ENCODE measurements at regions not wholly inside any gene's neighbourhood (a gene's known extent, or its start where the extent isn't known, plus 50 kb on each side); places are given as distances from the start of the nearest gene placed in this dataset.

DNA sequence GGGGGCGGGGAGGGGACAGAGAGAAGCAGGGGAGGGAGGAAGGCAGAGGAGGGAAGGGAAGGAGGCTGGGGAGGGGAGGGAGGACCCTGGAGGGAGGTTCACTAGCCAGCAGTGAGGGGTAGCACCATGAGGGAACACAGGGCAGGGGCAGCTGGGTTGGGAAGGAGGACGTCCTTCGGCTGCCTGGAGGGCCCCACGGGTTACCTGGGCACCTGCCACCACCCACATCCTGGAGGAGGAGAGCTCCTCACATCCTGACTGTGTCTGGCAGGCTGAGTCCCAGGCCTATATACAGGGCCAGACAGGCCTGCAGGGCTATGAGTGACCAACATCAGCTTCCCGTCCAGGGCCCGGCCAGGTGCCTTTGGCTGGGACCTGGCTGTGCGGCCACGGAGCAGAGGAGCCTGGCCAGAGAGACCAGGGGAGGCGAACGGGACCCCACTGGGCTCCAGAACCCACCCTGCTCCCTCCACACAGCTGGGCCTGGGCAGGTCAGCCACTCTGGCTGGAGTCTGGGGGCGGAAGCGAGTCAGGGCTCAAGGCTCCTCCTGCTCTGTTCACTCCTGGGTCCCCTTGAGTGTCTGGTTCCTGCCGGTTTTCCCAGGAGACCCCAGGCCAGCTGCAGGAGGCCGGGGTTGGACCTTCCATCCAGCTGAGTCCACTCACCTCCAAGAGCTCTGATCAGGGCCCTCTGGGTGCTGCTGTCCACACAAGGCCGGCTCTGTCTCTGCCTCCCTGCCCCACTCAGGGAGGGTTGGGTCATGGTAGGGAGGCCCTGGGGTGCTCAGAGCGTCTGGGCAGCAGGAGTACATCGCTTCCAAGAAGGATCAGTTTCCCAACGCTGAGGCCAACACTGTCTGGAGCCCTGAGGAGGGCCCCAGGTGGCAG lies 677.7 kb downstream of the BRD1 start:
- DNase-seq: no peak

DNA sequence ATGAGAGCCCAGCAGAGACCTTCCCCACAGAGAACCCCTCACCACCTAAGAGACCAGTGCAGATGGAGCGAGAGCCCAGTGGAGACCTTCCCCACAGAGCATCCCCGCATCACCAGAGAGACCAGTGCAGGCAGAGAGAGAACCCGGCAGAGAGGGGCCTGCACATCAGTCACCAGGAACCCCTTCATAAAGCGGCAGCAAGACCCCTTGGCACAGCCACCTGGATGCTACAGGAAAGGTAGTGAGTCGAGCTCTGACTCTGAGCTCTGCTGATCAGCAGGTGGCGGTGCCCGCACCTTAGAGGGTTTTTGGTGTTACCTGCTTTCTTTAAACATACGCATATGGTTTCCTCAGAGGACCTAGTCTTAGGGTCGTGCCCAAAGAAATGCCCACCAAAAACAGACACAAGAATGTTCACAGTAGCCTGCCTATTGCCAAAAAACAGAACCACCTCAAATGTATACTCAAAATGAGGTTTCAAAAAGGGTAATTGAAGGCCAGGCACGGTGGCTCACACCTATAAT lies 678.7 kb downstream of the BRD1 start:
- no peak for DNase-seq

DNA sequence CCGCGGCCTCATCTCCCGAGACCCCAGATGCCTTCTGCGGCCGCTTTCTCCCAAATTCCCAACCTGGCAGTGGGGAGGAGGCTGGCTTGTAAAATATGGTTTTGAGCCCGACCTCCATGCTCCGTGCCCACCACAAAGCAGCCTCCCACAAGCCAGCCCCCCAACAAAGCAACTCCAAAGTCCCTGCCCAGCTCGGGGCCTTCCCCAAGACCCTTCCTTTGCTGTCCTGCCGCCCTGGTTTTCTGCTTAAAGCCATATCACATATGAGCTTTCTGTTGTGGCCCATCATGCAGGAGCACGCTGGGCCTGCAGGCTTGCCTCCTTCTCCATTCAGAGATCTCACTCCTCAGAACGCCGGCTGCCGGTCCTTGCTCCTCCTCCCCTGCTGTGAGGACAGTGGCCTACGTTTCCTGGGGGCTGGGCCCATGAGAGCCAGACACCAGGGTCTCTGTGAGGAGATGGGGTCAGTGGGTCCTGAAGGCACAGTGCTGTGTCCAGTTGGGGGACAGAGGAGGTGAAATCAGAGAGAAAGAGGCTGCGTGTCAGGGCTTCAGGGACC lies 680.0 kb downstream of the BRD1 start:
- no peak for DNase-seq

DNA sequence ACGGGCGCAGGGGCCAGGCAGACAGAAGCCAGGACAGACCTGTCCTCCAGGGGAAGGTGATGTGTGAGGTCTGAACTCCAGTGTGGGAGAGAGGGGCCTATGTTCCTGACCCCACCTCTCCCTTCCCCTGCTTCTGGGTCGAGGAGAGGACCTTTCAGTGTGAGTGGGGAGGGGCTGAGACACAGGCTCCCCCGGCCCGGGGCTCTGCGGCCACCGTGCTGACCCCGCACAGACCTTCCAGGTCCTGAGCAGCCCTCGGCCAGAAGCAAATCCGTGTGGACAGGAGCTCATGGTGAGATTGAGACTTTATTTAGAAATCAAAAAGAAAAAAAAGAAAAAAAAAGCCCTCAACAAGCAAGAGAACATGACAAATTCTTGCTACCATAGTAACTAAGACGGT lies 680.5 kb downstream of the BRD1 start:
- no peak for DNase-seq

DNA sequence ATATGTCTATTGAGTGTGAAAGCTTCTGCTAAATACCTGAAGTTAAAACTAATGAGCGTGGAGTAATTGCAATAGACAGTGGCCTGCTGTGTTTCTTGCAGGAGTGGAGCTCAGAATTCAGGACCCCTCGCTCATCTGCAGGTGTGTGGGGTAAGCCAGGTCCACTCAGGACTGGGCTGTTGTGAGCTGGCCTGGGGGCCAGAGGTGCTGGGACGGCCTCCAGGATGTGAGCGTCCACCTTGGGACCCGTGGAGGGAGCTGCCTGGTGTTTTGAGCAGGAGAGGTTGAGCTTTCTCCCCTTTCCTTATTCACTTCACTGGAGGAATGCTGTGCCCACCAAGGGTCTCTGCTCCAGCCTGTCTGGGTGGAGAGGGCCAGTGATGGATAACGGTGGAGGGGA lies 681.2 kb downstream of the BRD1 start:
- no peak for DNase-seq

DNA sequence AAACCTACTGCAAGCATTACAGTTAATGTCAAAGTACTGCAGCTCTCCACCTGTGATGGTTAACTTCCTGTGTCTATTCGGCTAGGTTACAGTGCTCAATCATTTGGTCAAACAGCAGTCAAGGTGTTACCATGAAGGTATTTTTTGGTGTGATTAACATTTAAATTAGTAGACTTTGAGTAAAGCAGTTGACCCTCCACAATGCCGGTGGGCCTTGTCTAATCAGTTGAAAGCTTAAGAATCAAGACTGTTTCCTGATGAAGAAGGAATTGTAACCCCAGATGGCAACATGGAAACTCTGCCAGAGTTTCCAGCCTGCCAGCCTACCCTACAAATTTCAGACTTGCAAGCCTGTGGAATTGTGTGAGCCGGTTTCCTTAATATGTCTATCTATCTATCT lies 683.9 kb downstream of the BRD1 start:
- no peak for DNase-seq

DNA sequence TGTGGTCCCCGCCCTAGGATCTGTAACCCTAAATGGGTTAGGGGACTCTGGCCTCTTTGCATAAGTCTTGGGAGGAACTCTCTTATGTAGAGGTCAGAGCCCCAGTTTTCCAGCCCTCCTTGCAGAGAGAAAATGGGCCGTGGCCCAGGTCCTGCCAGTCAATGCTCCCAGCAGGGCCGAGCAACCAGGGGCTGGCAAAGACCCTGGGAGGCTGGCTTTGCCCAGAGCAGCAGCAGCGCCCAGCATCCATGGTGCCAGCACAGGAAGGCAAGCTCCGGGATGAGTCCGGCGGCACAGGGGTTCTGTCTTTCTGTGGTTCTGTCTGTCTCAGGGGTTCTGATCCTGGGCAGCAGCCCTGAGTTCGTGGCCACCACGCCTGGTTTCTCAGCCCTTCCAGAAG lies 684.8 kb downstream of the BRD1 start:
- no peak for DNase-seq

DNA sequence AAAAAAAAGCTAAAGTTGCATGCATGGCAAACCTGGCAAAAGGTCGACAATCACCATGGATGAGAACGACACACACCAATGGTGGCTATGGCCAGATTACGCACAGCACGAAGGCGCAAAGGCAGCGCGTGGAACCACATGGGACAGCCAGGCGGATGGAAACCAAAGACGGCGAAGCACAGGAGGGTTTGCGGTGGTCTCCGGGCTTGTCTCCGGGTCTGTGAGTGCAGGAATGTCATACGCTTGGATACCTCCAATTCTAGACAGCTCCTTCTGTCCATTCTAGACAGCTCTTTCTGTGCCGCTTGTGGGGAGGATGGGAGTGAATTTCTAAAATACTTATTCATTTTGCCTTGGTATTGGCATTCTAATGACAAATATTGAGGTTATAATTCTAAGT lies 685.4 kb downstream of the BRD1 start:
- no peak for DNase-seq

DNA sequence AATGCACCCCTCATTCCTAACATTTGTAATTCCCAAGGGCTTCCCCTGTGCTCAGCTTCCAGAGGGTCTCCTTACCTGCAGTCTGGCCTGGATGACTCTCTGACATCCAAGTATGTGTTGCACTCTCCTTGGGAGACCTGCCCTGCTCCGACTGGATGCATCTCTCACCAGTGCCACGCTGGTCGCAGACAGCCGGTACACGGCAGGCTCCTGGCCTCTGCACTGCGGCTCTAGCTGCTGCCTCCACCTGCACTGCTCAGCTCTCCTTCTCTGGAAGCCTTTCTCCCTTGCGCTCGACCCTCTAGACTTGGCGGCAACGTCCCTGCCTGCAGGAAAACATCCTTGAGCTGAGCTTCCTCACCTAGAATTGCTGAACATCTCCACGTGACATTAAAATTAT lies 685.9 kb downstream of the BRD1 start:
- no peak for DNase-seq

DNA sequence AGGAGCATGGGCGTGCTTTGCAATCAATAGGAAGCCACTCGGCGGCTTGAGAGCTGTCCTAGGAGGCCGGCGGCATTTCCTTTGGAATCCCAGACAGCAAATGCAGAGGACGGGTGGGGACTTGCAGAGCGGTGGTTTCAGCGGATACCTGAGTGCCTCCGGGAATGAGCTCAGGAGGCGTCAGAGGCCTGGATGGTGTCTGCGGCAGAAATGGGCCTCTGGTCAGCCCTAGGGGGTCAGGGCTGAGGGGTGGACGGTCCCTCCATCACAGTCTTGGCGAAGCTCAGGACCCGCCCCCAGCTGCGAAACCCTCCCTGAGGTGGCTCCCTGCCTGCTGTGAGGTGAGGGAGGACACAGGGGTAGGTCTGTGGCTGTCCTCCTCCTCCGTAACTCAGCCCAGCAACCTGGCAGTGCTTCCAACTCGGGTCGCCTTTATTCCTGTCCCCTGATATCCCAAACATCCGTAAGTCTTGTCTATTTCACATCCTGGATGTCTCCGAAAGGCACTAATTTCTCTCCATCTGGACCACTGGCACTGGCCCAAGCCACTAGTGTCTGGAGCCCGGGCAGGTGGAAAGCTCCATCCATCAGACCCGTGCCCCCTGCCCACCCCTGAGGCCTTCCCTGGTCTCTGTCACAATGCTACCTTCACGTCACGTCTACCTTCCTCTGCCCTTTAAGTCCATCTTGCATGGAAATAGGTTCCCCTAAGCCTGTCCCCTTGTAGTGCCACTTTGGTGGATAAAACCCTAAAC lies 686.6 kb downstream of the BRD1 start:
- DNase-seq: no peak

DNA sequence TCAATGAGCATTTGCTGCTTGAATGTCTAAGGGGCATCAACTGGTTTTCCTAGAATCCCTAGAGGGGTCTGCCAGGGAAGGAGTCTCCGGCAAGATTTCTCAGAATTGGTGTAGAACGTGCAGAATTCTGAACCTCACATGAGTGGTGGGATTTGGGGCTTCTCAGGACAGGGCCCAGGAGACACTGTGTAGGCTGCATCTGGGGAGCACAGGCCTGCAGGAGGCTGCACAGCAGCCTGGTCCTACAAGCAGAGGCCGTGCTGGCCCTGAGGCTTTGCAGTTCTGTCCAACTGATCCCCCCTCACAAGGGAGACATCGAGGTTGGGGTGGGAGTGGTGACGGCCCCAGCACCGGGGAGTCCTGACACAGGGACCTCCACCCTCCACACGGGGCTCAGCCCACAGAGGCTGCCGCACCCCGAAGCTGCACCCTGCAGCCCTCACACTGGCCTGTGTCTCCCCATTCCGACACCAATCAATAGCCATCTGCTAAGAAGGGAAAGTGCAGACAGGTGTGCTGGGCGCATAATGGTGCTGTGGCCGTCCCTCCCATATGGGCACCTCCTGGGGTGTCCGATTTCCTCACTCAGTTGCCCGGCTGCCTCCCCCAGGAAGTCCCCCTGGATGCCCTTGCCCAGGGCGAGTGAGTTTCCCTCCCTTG lies 688.1 kb downstream of the BRD1 start:
- DNase-seq: no peak

DNA sequence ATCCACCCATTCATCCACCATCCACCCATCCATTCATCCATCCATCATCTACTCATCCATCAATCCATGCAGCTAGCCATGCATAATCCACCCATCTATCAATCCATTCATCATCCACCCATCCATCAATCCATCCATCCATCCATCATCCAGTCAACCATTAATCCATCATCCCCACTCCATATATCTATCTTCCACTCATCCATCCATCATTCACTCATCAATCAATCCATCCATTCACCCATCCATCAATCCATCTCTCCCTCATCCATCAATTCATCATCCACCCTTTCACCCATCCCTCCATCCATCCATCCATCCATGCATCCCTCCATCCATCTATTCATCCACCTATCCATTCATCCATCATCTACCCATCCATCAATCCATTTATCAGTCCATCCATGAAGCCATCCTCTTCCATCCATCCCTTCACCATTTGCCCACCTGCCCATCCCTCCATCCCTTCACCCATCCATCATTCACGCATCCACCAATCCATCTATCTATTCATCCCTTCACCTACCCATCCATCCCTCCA lies 689.4 kb downstream of the BRD1 start:
- DNase-seq: no peak

DNA sequence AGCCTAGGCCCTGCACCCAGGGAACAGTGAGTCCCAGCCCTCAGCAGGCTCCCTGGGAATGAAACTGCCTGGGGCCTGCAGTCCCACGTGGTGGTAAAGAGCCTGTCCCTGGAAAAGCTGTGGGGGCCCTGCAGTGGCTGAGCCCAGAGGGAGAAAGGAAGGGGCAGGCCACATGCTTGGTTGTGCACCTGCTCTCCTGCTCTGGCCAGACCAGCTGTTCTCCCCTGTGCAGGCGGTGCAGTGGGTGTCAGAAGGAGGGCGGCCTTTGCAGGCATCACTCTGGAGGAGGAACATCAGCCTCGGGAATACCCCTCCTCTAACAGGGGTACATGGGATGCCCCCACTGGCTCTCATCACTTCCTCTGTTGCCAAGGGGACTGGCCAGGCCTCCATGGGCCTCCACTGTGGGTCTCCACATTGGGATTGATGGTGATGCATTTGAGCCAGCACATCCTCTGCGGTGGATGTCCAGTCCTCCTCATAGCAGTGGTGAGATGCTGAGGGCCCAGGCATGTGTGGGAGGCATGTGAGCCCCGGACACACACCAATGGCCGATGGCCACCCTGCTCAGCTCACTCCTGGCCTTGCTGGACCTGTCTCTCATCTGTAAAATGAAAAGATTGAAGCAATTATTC lies 690.4 kb downstream of the BRD1 start:
- DNase-seq: no peak

DNA sequence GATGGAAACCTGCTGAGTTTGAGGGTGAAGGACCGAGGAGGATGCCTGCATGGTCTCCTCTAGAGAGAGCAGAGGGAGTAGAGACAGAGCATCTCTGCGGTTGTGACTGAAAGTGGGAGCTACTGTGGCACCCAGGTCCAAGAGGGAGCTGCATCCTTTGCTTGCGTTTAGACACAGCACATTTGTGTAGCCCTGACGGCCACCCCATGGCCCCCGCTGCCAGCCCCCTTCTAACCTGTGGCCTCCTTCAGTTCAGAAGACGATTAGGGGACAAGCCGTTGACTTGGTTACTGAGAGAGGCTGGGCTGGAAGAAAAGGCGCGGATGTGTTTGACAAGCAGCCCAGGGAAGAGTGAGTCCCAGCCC lies 690.9 kb downstream of the BRD1 start:
- DNase-seq: no peak

DNA sequence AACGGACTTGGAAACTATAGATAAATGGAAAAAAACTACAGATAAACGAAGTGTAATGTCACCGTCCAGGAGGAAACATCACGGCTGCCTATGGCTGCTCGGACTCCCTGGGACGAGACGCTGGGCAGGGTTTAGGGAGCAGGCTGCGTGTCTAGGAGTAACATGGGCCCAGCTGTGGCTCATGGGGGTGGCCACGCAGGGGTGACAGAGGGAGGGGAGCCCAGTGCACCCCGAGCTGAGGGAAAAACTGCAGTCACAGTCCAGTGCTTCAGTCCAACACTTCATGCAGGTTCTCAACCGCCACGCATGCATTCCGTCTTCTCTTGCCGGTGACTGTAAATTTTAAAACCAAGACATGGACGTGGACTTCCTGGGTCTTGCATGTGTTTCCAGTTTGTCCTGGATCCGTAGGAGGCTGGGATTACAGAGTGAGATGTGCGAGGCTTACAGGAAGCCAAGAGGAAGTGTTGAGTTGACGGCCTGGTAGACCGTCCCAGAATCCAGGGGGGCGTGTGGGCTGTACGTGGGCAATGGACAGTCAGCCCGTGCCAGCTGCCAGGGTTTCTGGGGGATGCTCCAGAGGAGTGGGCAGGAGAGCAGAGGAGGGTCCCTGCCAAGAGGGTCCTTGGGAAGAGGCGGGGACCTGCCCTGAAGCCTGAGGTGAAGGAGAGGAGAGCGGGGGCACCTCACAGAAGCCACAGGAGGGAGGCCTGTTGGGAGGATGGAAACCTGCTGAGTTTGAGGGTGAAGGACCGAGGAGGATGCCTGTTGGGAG lies 691.4 kb downstream of the BRD1 start:
- no peak for DNase-seq

DNA sequence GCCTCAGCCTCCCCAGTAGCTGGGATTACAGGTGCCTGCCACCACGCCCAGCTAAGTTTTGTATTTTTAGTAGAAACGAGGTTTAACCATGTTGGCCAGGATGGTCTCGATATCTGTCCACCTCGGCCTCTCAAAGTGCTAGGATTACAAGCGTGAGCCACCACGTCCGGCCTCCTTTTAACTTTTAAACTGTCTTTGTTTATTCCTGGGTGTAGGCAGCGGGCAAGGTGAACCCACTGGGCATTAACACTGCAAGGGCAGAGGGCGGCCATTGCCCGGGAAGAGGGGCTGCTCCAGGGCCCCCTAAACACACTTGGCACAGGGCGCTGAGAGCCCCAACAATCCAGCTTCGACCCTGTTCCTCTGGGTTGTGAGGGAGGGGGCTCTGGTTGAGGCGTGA lies 693.6 kb downstream of the BRD1 start:
- no peak for DNase-seq

DNA sequence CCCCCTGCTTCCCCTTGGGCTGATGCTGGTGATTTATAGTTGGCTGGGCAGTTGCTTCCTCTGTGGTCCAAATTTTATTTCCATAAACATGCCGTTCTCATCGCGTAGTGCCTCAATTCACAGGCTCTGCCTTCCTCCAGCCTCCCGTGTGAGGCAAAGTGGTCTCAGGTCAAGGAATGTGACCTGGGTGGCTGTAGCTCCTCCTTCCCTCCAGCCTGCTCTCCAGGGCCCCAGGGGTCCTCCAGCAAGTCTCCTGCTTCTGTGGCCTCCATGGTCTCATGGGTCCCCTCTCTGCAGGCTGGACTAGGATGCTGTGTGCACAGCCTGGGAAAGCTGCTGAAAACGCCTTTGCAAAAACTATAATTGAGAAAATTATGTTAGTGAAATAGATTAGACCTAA lies 694.1 kb downstream of the BRD1 start:
- no peak for DNase-seq

DNA sequence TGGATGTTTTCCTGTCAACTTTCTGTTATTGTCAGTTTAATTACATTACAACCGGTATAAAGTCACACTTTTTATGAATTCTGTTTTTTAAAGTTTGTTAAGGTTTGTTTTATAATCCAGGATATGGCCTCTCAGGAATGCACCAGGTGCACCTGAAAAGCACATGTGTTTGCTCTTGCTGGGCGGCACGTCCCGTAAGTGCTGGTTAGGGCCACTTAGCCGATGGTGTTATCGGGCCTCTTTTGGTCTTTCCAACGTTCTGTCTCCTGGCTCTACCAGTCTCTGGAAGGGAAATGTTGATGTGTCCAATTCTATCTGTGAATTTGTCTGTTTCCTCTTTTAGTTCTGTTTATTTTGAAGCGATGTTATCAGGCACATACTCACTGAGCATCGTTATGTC lies 695.7 kb downstream of the BRD1 start:
- no peak for DNase-seq

DNA sequence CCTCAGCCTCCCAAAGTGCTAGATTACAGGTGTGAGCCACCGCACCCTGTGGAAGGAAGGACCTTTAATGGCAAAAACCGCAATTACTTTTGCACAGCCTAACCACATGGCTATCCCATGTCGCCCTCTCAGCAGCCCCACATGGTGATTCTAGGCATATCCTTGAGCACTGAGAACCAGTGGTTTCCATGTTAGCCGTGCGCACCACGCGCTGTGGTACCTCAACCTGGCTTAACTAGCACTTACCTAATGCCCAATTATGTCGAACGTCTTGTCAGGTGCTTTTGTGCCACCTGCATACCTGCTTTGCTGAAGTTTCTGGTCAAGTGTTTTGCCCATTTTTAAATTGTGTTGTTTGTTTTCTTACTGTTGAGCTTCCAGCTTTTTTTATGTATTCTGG lies 697.9 kb downstream of the BRD1 start:
- DNase-seq: no peak

DNA sequence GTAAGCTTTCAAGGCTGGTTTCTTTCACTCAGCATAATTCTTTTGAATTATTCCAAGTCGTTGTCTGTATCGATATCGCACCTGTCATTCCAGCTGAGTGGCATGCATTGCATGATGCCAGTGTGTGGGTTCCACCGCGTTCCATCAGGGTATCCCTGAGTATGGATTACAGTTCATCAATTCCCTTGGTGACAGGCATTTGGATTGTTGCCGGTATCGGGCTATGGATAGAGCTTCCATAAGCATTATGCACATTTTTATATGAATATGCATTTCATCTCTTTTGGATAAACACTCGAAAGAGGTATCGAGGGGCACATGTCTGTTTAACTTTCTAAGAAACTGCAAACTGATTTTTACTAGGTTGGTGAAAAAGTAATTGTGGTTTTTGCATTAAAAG lies 698.8 kb downstream of the BRD1 start:
- no peak for DNase-seq

DNA sequence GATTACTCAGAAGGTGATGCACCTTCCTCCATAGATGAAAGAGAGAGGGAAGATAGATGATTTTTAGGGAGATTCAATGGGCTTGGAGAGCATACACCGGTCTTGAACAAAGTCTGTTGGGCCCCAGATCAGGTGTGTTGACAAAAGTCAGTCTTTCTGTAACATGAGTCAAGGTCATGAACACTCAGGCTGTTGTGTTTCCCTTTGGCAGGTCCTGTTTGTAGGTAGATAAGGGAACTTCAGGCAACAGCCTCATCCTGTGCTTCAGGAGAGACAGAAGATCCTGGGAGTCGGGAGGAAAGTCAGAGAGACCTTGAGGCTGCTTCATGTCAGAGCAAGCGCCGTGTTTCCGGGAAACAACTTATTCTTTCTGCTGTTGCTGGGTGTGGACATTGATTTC lies 703.1 kb downstream of the BRD1 start:
- DNase-seq: no peak
